Fibroblast of mammary gland (primary cell): ENCODE measurements at regions not wholly inside any gene's neighbourhood (a gene's known extent, or its start where the extent isn't known, plus 50 kb on each side); places are given as distances from the start of the nearest gene placed in this dataset.

ENCODE experiments used
- DNase-seq: peaks from one replicate; pipeline ENCODE4 v3.0.0-alpha.2; 2010; ENCODE audit warnings: low read depth
- H3K4me3 ChIP-seq: 2 replicates; pipeline ENCODE4 v1.5.1; 2011; ENCODE audit warnings: low read depth, mild to moderate bottlenecking, low read length, moderate library complexity; ENCODE audit not compliant: control insufficient read depth
- TF ChIP-seq, protein P1 (sequence below): conservative IDR thresholded peaks from 2 replicates; pipeline ENCODE4 v1.5.1; 2011; ENCODE audit warnings: low read depth, low read length, inconsistent platforms; ENCODE audit not compliant: control insufficient read depth, insufficient read depth

- TF ChIP-seq, protein P1, sequence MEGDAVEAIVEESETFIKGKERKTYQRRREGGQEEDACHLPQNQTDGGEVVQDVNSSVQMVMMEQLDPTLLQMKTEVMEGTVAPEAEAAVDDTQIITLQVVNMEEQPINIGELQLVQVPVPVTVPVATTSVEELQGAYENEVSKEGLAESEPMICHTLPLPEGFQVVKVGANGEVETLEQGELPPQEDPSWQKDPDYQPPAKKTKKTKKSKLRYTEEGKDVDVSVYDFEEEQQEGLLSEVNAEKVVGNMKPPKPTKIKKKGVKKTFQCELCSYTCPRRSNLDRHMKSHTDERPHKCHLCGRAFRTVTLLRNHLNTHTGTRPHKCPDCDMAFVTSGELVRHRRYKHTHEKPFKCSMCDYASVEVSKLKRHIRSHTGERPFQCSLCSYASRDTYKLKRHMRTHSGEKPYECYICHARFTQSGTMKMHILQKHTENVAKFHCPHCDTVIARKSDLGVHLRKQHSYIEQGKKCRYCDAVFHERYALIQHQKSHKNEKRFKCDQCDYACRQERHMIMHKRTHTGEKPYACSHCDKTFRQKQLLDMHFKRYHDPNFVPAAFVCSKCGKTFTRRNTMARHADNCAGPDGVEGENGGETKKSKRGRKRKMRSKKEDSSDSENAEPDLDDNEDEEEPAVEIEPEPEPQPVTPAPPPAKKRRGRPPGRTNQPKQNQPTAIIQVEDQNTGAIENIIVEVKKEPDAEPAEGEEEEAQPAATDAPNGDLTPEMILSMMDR, result no peak
- no peak for DNase-seq
- H3K4me3 ChIP-seq, result no peak overlapping the region
These were observed 150.9 kb upstream of the MEOX2 start for GRCh38 chr7:15837306-15837950.

DNA sequence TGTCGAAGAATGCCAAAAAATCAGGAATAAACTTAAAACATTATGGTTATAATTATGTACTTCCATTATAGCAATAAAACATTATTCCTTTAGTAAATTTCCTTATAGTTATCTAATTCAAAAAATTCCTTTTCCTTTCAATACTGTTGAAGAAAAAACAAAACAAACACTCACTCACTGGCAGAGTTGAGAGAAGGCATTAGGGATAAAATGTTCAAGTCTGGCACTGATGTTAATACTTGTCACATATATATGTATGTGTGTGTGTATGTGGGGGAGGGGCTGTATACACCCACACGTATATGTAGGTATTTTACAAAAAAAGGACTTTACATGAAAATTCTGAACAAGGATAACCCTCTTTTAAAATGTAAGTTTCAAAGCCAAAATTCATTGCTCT lies 150.2 kb upstream of the MEOX2 start:
- TF ChIP-seq, protein P1, result no peak
- H3K4me3 ChIP-seq, result no peak overlapping the region
- DNase-seq, result no peak

- TF ChIP-seq, protein P1, result no peak
- H3K4me3 ChIP-seq, result no peak overlapping the region
- no peak for DNase-seq
These were observed 149.6 kb upstream of the MEOX2 start for GRCh38 chr7:15836041-15836440.

DNA sequence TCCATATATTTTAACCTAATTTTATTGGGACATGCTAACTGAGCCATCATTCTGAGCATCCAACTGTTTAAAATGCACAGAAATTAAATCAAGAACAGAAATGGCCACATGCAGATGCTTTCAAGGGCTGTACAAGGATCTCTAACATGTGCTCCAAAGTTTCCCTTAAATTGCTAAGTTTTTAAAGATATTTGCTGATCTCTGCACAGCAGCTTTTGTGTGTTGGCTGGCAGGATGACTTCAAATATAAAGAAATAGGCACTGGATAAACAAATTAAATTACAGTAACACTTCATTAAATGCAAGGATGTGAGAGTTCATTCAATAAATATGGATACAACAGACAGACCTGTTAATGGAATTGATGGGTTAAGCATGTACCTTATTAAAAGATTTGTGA lies 148.0 kb upstream of the MEOX2 start:
- TF ChIP-seq, protein P1, result no peak
- no peak overlapping the region for H3K4me3 ChIP-seq
- DNase-seq, result no peak

- TF ChIP-seq, protein P1, result no peak
- no peak overlapping the region for H3K4me3 ChIP-seq
- DNase-seq, result peak; percentile 53
These were observed 146.5 kb upstream of the MEOX2 start for GRCh38 chr7:15832996-15833395.

GRCh38 chr7:15831606-15832005 lies 145.1 kb upstream of the MEOX2 start:
- H3K4me3 ChIP-seq, result no peak overlapping the region
- TF ChIP-seq, protein P1, result no peak
- DNase-seq, result peak; percentile 43

GRCh38 chr7:15829691-15830090 lies 143.2 kb upstream of the MEOX2 start:
- TF ChIP-seq, protein P1, result no peak

More at GRCh38 chr7:15829691-15830090, 143.2 kb upstream of the MEOX2 start:
- no peak overlapping the region for H3K4me3 ChIP-seq
- DNase-seq, result peak; percentile 83
